Liver (tissue), 8 donors: ENCODE measurements at regions not wholly inside any gene's neighbourhood (a gene's known extent, or its start where the extent isn't known, plus 50 kb on each side); places are given as distances from the start of the nearest gene placed in this dataset.

Experiments used
- DNase-seq: peaks from one replicate; pipeline ENCODE4 v3.0.0-alpha.2; 2017; ENCODE audit warnings: low spot score
- H3K27ac ChIP-seq, 2 donors: one replicate each; pipeline ENCODE4 v1.7.0; 2013; ENCODE audit warnings: inconsistent platforms in 2 of 2, low read length in 2 of 2, control low read depth in 1 of 2, low read depth in 1 of 2, mild to moderate bottlenecking in 1 of 2
- H3K27me3 ChIP-seq, 4 donors: one replicate each; pipeline versions ENCODE4 v1.6.1 to v1.7.0; 2013; ENCODE audit warnings: low read length in 3 of 4, inconsistent platforms in 1 of 4, mild to moderate bottlenecking in 1 of 4, moderate library complexity in 1 of 4; ENCODE audit not compliant: control insufficient read depth in 4 of 4, insufficient read depth in 4 of 4
- H3K36me3 ChIP-seq, 4 donors: one replicate each; pipeline versions ENCODE4 v1.6.1 to v1.7.0; 2013; ENCODE audit warnings: low read length in 3 of 4, mild to moderate bottlenecking in 3 of 4, low read depth in 1 of 4, moderate library complexity in 1 of 4; ENCODE audit not compliant: control insufficient read depth in 4 of 4, insufficient read depth in 3 of 4
- H3K4me1 ChIP-seq, 4 donors: one replicate each; pipeline versions ENCODE4 v1.6.1 to v1.7.0; 2013; ENCODE audit warnings: low read length in 3 of 4, mild to moderate bottlenecking in 3 of 4, moderate library complexity in 1 of 4; ENCODE audit not compliant: control insufficient read depth in 4 of 4, insufficient read depth in 4 of 4
- H3K4me3 ChIP-seq, 3 donors: one replicate each; pipeline versions ENCODE4 v1.6.1 to v1.7.0; 2013; ENCODE audit warnings: low read length in 3 of 3, control low read depth in 1 of 3, low read depth in 1 of 3, mild to moderate bottlenecking in 1 of 3
- H3K9ac ChIP-seq, 2 donors: one replicate each; pipeline ENCODE4 v1.7.0; 2013; ENCODE audit warnings: low read length in 2 of 2, mild to moderate bottlenecking in 2 of 2, moderate library complexity in 2 of 2, control low read depth in 1 of 2, low read depth in 1 of 2
- H3K9me3 ChIP-seq, 4 donors: one replicate each; pipeline versions ENCODE4 v1.6.1 to v1.7.0; 2013; ENCODE audit warnings: low read length in 3 of 4; ENCODE audit not compliant: control insufficient read depth in 4 of 4
- ATF3 ChIP-seq: IDR thresholded peaks from 2 replicates; pipeline ENCODE4 v1.6.1; 2016; ENCODE audit warnings: antibody characterized with exemption
- CTCF ChIP-seq: fragments of 150-350 bp; IDR thresholded peaks from 2 replicates; pipeline ENCODE4 v1.5.1; 2017; ENCODE audit warnings: improper control_type of control experiment, low read depth, low read length; ENCODE audit not compliant: missing input control
- EGR1 ChIP-seq, 2 donors: IDR thresholded peaks; 2 replicates each; pipeline ENCODE4 v1.6.1; 2016 to 2018; ENCODE audit warnings: antibody characterized with exemption in 2 of 2, low read depth in 2 of 2
- FOXA1 ChIP-seq: IDR thresholded peaks from 2 replicates; pipeline ENCODE4 v1.6.1; 2016; ENCODE audit warnings: antibody characterized with exemption
- GABPA ChIP-seq, 2 donors: IDR thresholded peaks in 1 of 2; conservative IDR thresholded peaks in 1 of 2; 2 replicates each; pipeline ENCODE4 v1.6.1; 2016; ENCODE audit warnings: antibody characterized with exemption in 2 of 2, mild to moderate bottlenecking in 1 of 2, moderate library complexity in 1 of 2
- HNF4A ChIP-seq, 2 donors: conservative IDR thresholded peaks; 2 replicates each; pipeline ENCODE4 v1.6.1; 2016; ENCODE audit warnings: antibody characterized with exemption in 2 of 2, mild to moderate bottlenecking in 2 of 2
- JUND ChIP-seq, 2 donors: IDR thresholded peaks; 2 replicates each; pipeline ENCODE4 v1.6.1; 2016; ENCODE audit warnings: antibody characterized with exemption in 2 of 2
- MAX ChIP-seq: IDR thresholded peaks from 2 replicates; pipeline ENCODE4 v1.6.1; 2016; ENCODE audit warnings: antibody characterized with exemption
- NR2F2 ChIP-seq: IDR thresholded peaks from 2 replicates; pipeline ENCODE4 v1.6.1; 2016; ENCODE audit warnings: antibody characterized with exemption
- RAD21 ChIP-seq, 2 donors: IDR thresholded peaks; 2 replicates each; pipeline ENCODE4 v1.6.1; 2016; ENCODE audit warnings: antibody characterized with exemption in 2 of 2, mild to moderate bottlenecking in 2 of 2
- RXRA ChIP-seq, 2 donors: IDR thresholded peaks; 2 replicates each; pipeline ENCODE4 v1.6.1; 2017 to 2018; ENCODE audit warnings: antibody characterized with exemption in 2 of 2, mild to moderate bottlenecking in 1 of 2
- SP1 ChIP-seq: IDR thresholded peaks from 2 replicates; pipeline ENCODE4 v1.6.1; 2018; ENCODE audit warnings: antibody characterized with exemption, mild to moderate bottlenecking
- TAF1 ChIP-seq: conservative IDR thresholded peaks from 2 replicates; pipeline ENCODE4 v1.6.1; 2016; ENCODE audit warnings: antibody characterized with exemption, mild to moderate bottlenecking
- YY1 ChIP-seq: IDR thresholded peaks from 2 replicates; pipeline ENCODE4 v1.6.1; 2016; ENCODE audit warnings: antibody characterized with exemption, mild to moderate bottlenecking
- ZBTB33 ChIP-seq: IDR thresholded peaks from 2 replicates; pipeline ENCODE4 v1.6.1; 2016; ENCODE audit warnings: antibody characterized with exemption
- whole genome bisulfite sequencing: extraction: QIAGEN DNeasy Blood & Tissue Kit; methylation state at CpG from one replicate; pipeline ENCODE4 v1.1.7; 2013; 5-methylcytosine and 5-hydroxymethylcytosine counted together
- donor health status: healthy.
- donor health status: healthy.
- donor health status: healthy.
- donor health status: healthy.
- donor health status: healthy.

DNA sequence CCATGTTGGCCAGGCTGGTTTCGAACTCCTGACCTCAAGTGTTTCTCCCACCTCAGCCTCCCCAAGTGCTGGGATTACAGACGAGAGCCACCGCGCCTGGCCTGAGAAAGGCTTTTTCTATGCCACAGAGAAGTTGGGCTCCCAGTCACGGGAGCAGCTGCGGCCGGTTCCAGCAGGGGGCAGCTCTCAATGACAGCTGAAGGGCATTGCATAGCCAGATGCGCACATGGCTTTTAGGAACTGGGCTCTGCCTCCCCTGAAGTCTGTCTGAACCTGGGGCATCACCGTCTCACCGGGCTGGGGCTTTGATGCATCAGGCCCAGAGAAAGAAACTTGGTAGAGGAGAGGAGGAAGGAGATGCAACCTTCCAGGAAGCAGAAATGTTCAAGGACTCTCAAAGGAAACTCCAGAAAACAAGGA, 84.2 kb upstream of the LAPTM4A start:
- H3K36me3 ChIP-seq, result no peaks in the 10 kb centered on the region

DNA sequence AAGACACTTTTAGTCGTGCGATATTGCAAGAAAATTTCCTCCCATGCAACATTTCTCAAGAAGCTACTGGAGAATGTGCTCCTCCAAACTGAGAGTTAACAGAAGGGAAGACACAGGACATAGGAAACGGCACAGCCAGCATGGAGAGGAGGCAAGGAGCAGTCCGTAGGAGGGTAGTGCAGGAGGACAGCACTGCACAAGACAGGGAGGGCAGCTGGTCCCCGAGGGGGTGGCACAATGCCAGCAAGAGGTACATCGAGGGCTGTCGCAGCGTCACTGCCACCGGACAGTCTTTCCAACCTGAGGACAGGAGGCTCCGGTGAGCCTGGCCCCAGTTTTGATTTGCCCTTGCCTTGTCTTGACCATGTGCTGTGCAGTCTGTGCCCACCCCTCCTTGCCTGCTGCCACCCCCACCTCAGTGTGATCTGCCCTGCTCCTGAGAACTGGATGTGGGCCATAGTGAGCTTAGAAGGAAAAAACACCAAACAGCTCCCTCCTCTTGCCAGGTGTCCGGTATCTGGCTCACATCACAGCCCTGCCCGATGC, 81.6 kb upstream of the LAPTM4A start:
- no peak overlapping the region for H3K9ac ChIP-seq
- H3K4me1 ChIP-seq, result peaks cover 17 to 32% (median 24%) of the 10 kb centered on the region in 4 donors

More for the DNA sequence above, 84.2 kb upstream of the LAPTM4A start:
- H3K9me3 ChIP-seq, result no peaks in the 10 kb centered on the region
- TF ChIP-seq JUND (IDR thresholded peaks at IDR 0.05) (no peak), TAF1 (no peak), ATF3 (no peak), RAD21 (IDR thresholded peaks at IDR 0.05) (peak; percentile 83 to 94), SP1 (peak; percentile 54), MAX (peak; percentile 92), CTCF (peak; percentile 81), EGR1 (IDR thresholded peaks at IDR 0.05; ENCODE audit: low read depth in 2 of 2) (no peak), HNF4A (conservative IDR thresholded peaks at IDR 0.05) (peak; percentile 36 to 66), GABPA (IDR thresholded peaks at IDR 0.05 in 1 of 2, conservative IDR thresholded peaks at IDR 0.05 in 1 of 2) (no peak), RXRA (IDR thresholded peaks at IDR 0.05) (peak; percentile 40 to 65)
- DNase-seq, result peak; percentile 74
- no peaks in the 10 kb centered on the region for H3K27me3 ChIP-seq
- H3K4me3 ChIP-seq, result no peak overlapping the region
- 26% methylated on average over 10 of the region's 10 CpGs for WGBS
- H3K4me1 ChIP-seq, result peaks cover 2 to 13% (median 10%) of the 10 kb centered on the region in 4 donors
- H3K27ac ChIP-seq, result peak overlapping the region in 1 of 2 donors; percentile 8
- H3K9ac ChIP-seq, result no peak overlapping the region

More for the DNA sequence above, 81.6 kb upstream of the LAPTM4A start:
- no peak for DNase-seq
- WGBS, result 73% methylated on average over 12 of the region's 12 CpGs
- TF ChIP-seq TAF1 (no peak), ZBTB33 (no peak), NR2F2 (no peak), CTCF (no peak), YY1 (no peak), FOXA1 (no peak), RAD21 (IDR thresholded peaks at IDR 0.05) (no peak), RXRA (IDR thresholded peaks at IDR 0.05) (no peak), MAX (no peak), HNF4A (conservative IDR thresholded peaks at IDR 0.05) (no peak), JUND (IDR thresholded peaks at IDR 0.05) (no peak)
- H3K36me3 ChIP-seq, result no peaks in the 10 kb centered on the region
- H3K4me3 ChIP-seq, result no peak overlapping the region
- no peak overlapping the region for H3K27ac ChIP-seq
- no peaks in the 10 kb centered on the region for H3K27me3 ChIP-seq
- no peaks in the 10 kb centered on the region for H3K9me3 ChIP-seq
